Astrocyte (in vitro differentiated cells and primary cell): ENCODE measurements at regions not wholly inside any gene's neighbourhood (a gene's known extent, or its start where the extent isn't known, plus 50 kb on each side); places are given as distances from the start of the nearest gene placed in this dataset.

ENCODE experiments used
- EZH2 ChIP-seq: IDR thresholded peaks from 2 replicates; pipeline ENCODE4 v1.6.1; 2012; ENCODE audit warnings: mild to moderate bottlenecking, low read length, inconsistent platforms; ENCODE audit not compliant: insufficient read depth
- TF ChIP-seq, protein P1 (sequence below): IDR thresholded peaks from 2 replicates; pipeline ENCODE4 v1.5.1; 2011; ENCODE audit warnings: low read depth, mild to moderate bottlenecking, inconsistent platforms, low read length, moderate library complexity; ENCODE audit not compliant: insufficient read depth

DNA sequence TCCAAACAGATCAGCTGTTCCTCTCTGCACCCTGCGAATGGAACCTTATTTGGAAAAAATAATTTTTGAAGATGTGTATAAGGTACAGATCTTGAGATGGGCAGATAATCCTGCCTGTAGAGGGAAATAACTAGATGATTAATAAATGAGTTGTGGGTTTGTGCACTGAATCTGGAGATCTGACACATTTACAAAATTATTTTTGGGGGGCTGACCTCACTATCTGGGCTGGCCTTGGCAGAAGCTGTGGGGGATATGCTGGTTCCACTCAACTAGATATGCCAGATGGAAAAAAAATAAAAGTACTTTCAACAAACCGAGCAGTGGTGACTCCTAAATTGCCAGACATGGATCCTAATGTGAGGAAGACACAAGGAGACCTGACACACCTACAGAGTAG is 552.2 kb upstream of the AMELY start:
- TF ChIP-seq, protein P1, sequence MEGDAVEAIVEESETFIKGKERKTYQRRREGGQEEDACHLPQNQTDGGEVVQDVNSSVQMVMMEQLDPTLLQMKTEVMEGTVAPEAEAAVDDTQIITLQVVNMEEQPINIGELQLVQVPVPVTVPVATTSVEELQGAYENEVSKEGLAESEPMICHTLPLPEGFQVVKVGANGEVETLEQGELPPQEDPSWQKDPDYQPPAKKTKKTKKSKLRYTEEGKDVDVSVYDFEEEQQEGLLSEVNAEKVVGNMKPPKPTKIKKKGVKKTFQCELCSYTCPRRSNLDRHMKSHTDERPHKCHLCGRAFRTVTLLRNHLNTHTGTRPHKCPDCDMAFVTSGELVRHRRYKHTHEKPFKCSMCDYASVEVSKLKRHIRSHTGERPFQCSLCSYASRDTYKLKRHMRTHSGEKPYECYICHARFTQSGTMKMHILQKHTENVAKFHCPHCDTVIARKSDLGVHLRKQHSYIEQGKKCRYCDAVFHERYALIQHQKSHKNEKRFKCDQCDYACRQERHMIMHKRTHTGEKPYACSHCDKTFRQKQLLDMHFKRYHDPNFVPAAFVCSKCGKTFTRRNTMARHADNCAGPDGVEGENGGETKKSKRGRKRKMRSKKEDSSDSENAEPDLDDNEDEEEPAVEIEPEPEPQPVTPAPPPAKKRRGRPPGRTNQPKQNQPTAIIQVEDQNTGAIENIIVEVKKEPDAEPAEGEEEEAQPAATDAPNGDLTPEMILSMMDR, result no peak
- TF ChIP-seq EZH2, result no peak
